Neural cell (in vitro differentiated cells): ENCODE measurements at regions not wholly inside any gene's neighbourhood (a gene's known extent, or its start where the extent isn't known, plus 50 kb on each side); places are given as distances from the start of the nearest gene placed in this dataset.

ENCODE experiments used
- EP300 ChIP-seq: fragments of 450-650 bp; conservative IDR thresholded peaks from 2 replicates; pipeline ENCODE4 v1.6.1; 2014; ENCODE audit warnings: antibody characterized with exemption, mild to moderate bottlenecking, moderate library complexity; ENCODE audit not compliant: poor library complexity, severe bottlenecking
- EZH2 ChIP-seq: fragments of 200-600, 300-800 bp; shearing (Covaris generic), sonication (generic); IDR thresholded peaks from 2 replicates; pipeline ENCODE4 v1.6.1; 2014; ENCODE audit warnings: antibody characterized with exemption, low read length, borderline replicate concordance, mild to moderate bottlenecking; ENCODE audit not compliant: insufficient read depth, poor library complexity, severe bottlenecking
- MXI1 ChIP-seq: fragments of 450-650 bp; conservative IDR thresholded peaks from 2 replicates; pipeline ENCODE4 v1.6.1; 2014; ENCODE audit warnings: antibody characterized with exemption, mild to moderate bottlenecking; ENCODE audit not compliant: poor library complexity, severe bottlenecking
- POLR2AphosphoS5 ChIP-seq: IDR thresholded peaks from 2 replicates; pipeline ENCODE4 v1.6.1; 2012
- SMC3 ChIP-seq: fragments of 450-650 bp; conservative IDR thresholded peaks from 2 replicates; pipeline ENCODE4 v1.6.1; 2014; ENCODE audit warnings: antibody characterized with exemption, mild to moderate bottlenecking, moderate library complexity; ENCODE audit not compliant: poor library complexity
- TF ChIP-seq, protein P1 (sequence below): fragments of 450-650 bp; IDR thresholded peaks from 2 replicates; pipeline ENCODE4 v1.5.1; 2014; ENCODE audit warnings: antibody characterized with exemption, mild to moderate bottlenecking, moderate library complexity; ENCODE audit not compliant: poor library complexity, severe bottlenecking

DNA sequence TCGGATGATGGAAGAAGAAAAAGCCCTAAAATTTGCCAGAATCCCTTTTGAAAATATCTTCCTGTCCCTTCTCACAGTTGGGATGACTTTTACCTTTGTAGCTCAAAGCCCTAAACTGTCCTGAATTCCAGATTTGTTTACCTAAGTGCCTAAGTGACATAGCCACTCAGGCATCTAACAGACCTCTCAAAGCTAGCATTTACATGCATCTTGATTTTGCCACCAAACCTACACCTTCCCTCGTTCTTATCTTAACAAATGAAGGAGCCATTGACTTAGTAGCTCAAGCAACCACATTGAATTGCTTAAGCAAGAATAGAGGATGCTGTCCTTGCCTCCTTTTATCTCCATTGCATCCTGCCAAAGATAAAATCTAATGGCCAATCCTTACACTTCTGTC is 198.4 kb upstream of the NTM start:
- TF ChIP-seq, protein P1, sequence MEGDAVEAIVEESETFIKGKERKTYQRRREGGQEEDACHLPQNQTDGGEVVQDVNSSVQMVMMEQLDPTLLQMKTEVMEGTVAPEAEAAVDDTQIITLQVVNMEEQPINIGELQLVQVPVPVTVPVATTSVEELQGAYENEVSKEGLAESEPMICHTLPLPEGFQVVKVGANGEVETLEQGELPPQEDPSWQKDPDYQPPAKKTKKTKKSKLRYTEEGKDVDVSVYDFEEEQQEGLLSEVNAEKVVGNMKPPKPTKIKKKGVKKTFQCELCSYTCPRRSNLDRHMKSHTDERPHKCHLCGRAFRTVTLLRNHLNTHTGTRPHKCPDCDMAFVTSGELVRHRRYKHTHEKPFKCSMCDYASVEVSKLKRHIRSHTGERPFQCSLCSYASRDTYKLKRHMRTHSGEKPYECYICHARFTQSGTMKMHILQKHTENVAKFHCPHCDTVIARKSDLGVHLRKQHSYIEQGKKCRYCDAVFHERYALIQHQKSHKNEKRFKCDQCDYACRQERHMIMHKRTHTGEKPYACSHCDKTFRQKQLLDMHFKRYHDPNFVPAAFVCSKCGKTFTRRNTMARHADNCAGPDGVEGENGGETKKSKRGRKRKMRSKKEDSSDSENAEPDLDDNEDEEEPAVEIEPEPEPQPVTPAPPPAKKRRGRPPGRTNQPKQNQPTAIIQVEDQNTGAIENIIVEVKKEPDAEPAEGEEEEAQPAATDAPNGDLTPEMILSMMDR: no peak
- TF ChIP-seq EP300 (no peak), EZH2 (no peak), SMC3 (no peak), POLR2AphosphoS5 (no peak), MXI1 (no peak)
